ENCODE measurements at regions not wholly inside any gene's neighbourhood (a gene's known extent, or its start where the extent isn't known, plus 50 kb on each side); places are given as distances from the start of the nearest gene placed in this dataset.

GRCh38 chr17:45715787-45716186 is 68.3 kb upstream of the CRHR1 start:
- DNase-seq (ENCODE audit: low read depth) = no peak

GRCh38 chr17:45718791-45719190 is 65.3 kb upstream of the CRHR1 start:
- no peak for DNase-seq (ENCODE audit: low read depth)

GRCh38 chr17:45719335-45720071 is 64.6 kb upstream of the CRHR1 start:
- peak; percentile 67 for DNase-seq (ENCODE audit: low read depth)

DNA sequence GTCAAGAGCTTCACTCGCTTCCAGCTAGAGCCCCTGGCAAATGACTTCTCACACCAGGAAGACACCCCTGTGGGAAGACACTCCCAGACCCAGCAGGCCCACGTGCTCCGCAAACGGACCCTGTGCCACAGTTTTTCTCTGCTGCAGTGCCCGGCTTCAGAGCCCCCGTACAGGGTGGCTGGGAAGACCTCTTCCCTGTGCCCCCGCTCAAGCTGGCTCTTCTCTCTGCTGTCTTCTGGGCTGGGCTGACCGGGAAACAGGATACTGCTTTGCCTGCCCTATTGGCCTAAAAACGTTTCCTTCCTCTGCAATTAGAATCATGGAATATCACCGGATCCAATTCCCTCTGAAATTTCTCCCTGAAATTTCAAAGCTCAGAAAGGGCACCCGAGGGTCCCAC is 63.7 kb upstream of the CRHR1 start:
- DNase-seq (ENCODE audit: low read depth) = no peak

DNA sequence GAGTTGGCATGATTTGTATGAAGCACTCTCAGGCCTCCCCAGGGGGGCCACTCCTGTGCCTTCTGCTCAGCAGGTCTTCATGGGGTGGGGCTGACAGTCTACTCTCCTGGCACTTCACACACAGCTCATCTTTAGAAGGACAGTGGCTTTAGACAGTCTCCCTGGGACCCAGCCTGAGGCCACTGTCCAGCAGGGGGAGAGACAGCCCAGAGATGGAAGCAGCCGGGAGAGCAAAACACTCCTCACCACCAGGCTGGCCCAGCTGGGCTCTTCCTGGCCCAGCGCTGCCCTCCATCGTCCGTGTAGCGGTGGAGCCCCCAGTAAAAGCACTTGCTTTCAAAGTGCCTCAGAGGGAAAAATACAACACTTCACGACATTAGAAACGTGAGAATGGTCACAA is 62.0 kb upstream of the CRHR1 start:
- DNase-seq (ENCODE audit: low read depth) = peak; percentile 6

- peak; percentile 5 for DNase-seq (ENCODE audit: low read depth)
These were observed 54.7 kb upstream of the CRHR1 start for GRCh38 chr17:45729294-45729907.

- DNase-seq (ENCODE audit: low read depth) = no peak
These were observed 53.9 kb upstream of the CRHR1 start for GRCh38 chr17:45730192-45730591.

DNA sequence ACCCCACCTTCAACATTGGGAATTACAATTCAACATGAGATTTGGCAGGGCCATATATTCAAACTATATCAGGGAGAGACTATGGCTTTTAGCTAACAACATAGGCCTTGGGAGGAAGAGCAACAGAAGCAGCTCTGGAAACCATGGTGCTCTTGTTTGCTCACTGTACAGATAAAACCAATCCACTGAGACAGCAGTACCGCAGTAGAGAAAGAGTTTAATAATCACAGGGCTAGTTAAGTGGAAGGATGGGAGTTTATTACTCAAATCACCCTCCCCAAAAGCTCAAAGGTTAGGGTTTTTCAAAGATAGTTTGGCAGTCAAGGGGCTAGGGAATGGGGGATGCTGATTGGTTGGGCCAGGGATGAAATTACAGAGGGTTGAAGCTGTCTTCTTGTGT is 52.7 kb upstream of the CRHR1 start:
- no peak for DNase-seq (ENCODE audit: low read depth)

- no peak for DNase-seq (ENCODE audit: low read depth)
These were observed 51.1 kb upstream of the CRHR1 start for GRCh38 chr17:45732926-45733505.

DNA sequence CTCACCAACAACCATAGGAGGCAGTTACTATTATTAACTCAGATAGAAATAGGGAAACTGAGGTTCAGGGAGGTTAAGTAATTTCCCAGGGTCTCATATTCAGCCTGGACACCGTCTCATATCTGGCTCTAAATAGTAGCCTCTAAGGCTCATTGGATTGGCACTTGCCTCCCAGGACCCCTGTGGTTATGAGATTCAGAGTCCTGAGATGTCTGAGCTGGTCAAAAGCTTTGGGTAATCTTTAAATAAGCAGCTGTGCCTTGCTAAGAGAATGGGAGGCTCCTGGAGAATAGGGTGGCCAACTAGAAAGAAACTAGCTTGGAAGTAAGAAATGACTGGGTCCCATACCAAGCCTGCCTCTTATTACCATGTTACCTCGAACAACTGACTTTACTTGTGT is 50.3 kb upstream of the CRHR1 start:
- no peak for DNase-seq (ENCODE audit: low read depth)
